Upper lobe of left lung (tissue), 6 donors: ENCODE measurements at regions not wholly inside any gene's neighbourhood (a gene's known extent, or its start where the extent isn't known, plus 50 kb on each side); places are given as distances from the start of the nearest gene placed in this dataset.

Experiments used
- ATAC-seq, 2 donors: fragments of 200-7000 bp; cut with Tn5 transposase; one replicate each; pipeline ENCODE4 v1.9.1; 2022; ENCODE audit warnings: mild to moderate bottlenecking in 2 of 2, moderate library complexity in 2 of 2; ENCODE audit not compliant: low FRiP score in 2 of 2
- DNase-seq, 2 donors: peaks; one replicate each; pipeline ENCODE4 v3.0.0-alpha.2; 2019 to 2020
- H3K27ac ChIP-seq, 4 donors: fragments of 200-600 bp; sonication (generic); one replicate each; pipeline ENCODE4 v1.5.1; 2016 to 2019
- H3K27me3 ChIP-seq, 4 donors: fragments of 200-600 bp; sonication (generic); one replicate each; pipeline ENCODE4 v1.5.1; 2017 to 2019
- H3K36me3 ChIP-seq, 4 donors: fragments of 200-600 bp; sonication (generic); one replicate each; pipeline ENCODE4 v1.5.1; 2016 to 2019
- H3K4me1 ChIP-seq, 4 donors: fragments of 200-600 bp; sonication (generic); one replicate each; pipeline ENCODE4 v1.5.1; 2018 to 2019
- H3K4me3 ChIP-seq, 4 donors: fragments of 200-600 bp; sonication (generic); one replicate each; pipeline ENCODE4 v1.5.1; 2017 to 2019; ENCODE audit warnings: mild to moderate bottlenecking in 2 of 4, moderate library complexity in 1 of 4
- H3K9me3 ChIP-seq, 4 donors: fragments of 200-600 bp; sonication (generic); one replicate each; pipeline ENCODE4 v1.5.1; 2018 to 2019
- CTCF ChIP-seq, 6 experiments: fragments of 450-650 bp in 4 of 6; fragments of 200-600 bp in 2 of 6; sonication (generic) in 2 of 6; IDR thresholded peaks; one replicate each; pipeline ENCODE4 v1.5.1; 2016 to 2019; ENCODE audit warnings: antibody characterized with exemption in 6 of 6
- EP300 ChIP-seq, 4 donors: sonication (generic); formaldehyde crosslinking; IDR thresholded peaks; one replicate each; pipeline ENCODE4 v1.5.1; 2017; ENCODE audit warnings: antibody characterized with exemption in 4 of 4, control low read depth in 2 of 4
- POLR2A ChIP-seq, 4 donors: fragments of 450-650 bp; IDR thresholded peaks; one replicate each; pipeline ENCODE4 v1.5.1; 2016 to 2017; ENCODE audit warnings: antibody characterized with exemption in 4 of 4, mild to moderate bottlenecking in 2 of 4
- POLR2AphosphoS5 ChIP-seq, 2 donors: sonication (generic); formaldehyde crosslinking; IDR thresholded peaks; one replicate each; pipeline ENCODE4 v1.5.1; 2017; ENCODE audit warnings: antibody characterized with exemption in 2 of 2
- WGBS, 2 donors: methylation state at CpG; one replicate each; pipeline ENCODE4 v1.1.5; 2017 to 2018; 5-methylcytosine and 5-hydroxymethylcytosine counted together
- donor health status: DM: no; HTN: no; CAD: no; lungs with moderate emphysema.
- donor health status: DM: no; HTN: yes; CAD: no; lungs with severe emphysema.

- ATAC-seq, result no peak
- Histone ChIP-seq H3K4me3 (no peak overlapping the region), H3K36me3 (no peaks in the 10 kb centered on the region), H3K27me3 (no peaks in the 10 kb centered on the region), H3K27ac (no peak overlapping the region), H3K9me3 (no peaks in the 10 kb centered on the region), H3K4me1 (no peaks in the 10 kb centered on the region)
- TF ChIP-seq POLR2A (IDR thresholded peaks at IDR 0.05) (no peak), EP300 (IDR thresholded peaks at IDR 0.05) (no peak), POLR2AphosphoS5 (IDR thresholded peaks at IDR 0.05) (no peak), CTCF (IDR thresholded peaks at IDR 0.05) (no peak)
- DNase-seq, result no peak
Measured at GRCh38 chr2:198383392-198383791, 579.0 kb downstream of the PLCL1 start.

- H3K9me3 ChIP-seq, result no peaks in the 10 kb centered on the region
Measured at GRCh38 chr2:198382811-198383210, 578.4 kb downstream of the PLCL1 start.

GRCh38 chr2:198376677-198377076, 572.3 kb downstream of the PLCL1 start:
- Histone ChIP-seq H3K27me3 (no peaks in the 10 kb centered on the region), H3K9me3 (no peaks in the 10 kb centered on the region), H3K27ac (no peak overlapping the region), H3K4me1 (no peaks in the 10 kb centered on the region), H3K4me3 (no peak overlapping the region), H3K36me3 (no peaks in the 10 kb centered on the region)
- 80 to 90% methylated on average over 5 of the region's 5 CpGs for WGBS, 2 donors
- DNase-seq (no peak), ATAC-seq (no peak)
- TF ChIP-seq CTCF (IDR thresholded peaks at IDR 0.05) (no peak), POLR2A (IDR thresholded peaks at IDR 0.05) (no peak), POLR2AphosphoS5 (IDR thresholded peaks at IDR 0.05) (no peak), EP300 (IDR thresholded peaks at IDR 0.05) (no peak)

More at GRCh38 chr2:198382811-198383210, 578.4 kb downstream of the PLCL1 start:
- Histone ChIP-seq H3K4me1 (no peaks in the 10 kb centered on the region), H3K27ac (no peak overlapping the region), H3K36me3 (no peaks in the 10 kb centered on the region), H3K27me3 (no peaks in the 10 kb centered on the region), H3K4me3 (no peak overlapping the region)
- DNase-seq (no peak), ATAC-seq (no peak)
- TF ChIP-seq POLR2AphosphoS5 (IDR thresholded peaks at IDR 0.05) (no peak), EP300 (IDR thresholded peaks at IDR 0.05) (no peak), CTCF (IDR thresholded peaks at IDR 0.05) (no peak)

GRCh38 chr2:198375083-198375410, 570.7 kb downstream of the PLCL1 start:
- 67% methylated on average over 4 of the region's 4 CpGs for WGBS, 2 donors
- no peaks in the 10 kb centered on the region for H3K9me3 ChIP-seq
- H3K4me3 ChIP-seq, result no peak overlapping the region
- H3K27me3 ChIP-seq, result no peaks in the 10 kb centered on the region
- H3K27ac ChIP-seq, result no peak overlapping the region
- H3K36me3 ChIP-seq, result no peaks in the 10 kb centered on the region
- H3K4me1 ChIP-seq, result no peaks in the 10 kb centered on the region
- TF ChIP-seq POLR2A (IDR thresholded peaks at IDR 0.05), result no peak
- TF ChIP-seq POLR2AphosphoS5 (IDR thresholded peaks at IDR 0.05), result no peak
- TF ChIP-seq EP300 (IDR thresholded peaks at IDR 0.05), result no peak
- DNase-seq, result no peak
- ATAC-seq, result no peak

- no peak for TF ChIP-seq POLR2AphosphoS5 (IDR thresholded peaks at IDR 0.05)
- TF ChIP-seq POLR2A (IDR thresholded peaks at IDR 0.05), result no peak
- no peak for TF ChIP-seq EP300 (IDR thresholded peaks at IDR 0.05)
- peak; percentile 15 to 44 (median 38) for TF ChIP-seq CTCF (IDR thresholded peaks at IDR 0.05)
- no peak overlapping the region for H3K27ac ChIP-seq
- peak in 1 of 2 donors; percentile 63 for ATAC-seq
- H3K27me3 ChIP-seq, result no peaks in the 10 kb centered on the region
- no peak overlapping the region for H3K4me3 ChIP-seq
- H3K9me3 ChIP-seq, result no peaks in the 10 kb centered on the region
- no peaks in the 10 kb centered on the region for H3K36me3 ChIP-seq
- H3K4me1 ChIP-seq, result no peaks in the 10 kb centered on the region
- WGBS, 2 donors, result 25 to 39% methylated on average over 3 of the region's 3 CpGs
- peak in 1 of 2 donors; percentile 22 for DNase-seq
Measured at GRCh38 chr2:198374375-198375082, 570.1 kb downstream of the PLCL1 start.
